CD4-positive, alpha-beta T cell treated with Interleukin-12 subunit alpha and Interleukin-12 subunit beta, for 1 hour (primary cell): ENCODE measurements at regions not wholly inside any gene's neighbourhood (a gene's known extent, or its start where the extent isn't known, plus 50 kb on each side); places are given as distances from the start of the nearest gene placed in this dataset.
"Not testable (repeated sequence)": the region's sequence is repeated elsewhere in the genome, so short reads cannot be mapped to it uniquely, and the experiment has no call there.

Source experiments
- DNase-seq: peaks from one replicate; pipeline ENCODE4 v3.0.0-alpha.2; 2020

GRCh38 chr10:29784175-29784773, 149.5 kb upstream of the SVIL start:
- DNase-seq: no peak

- no peak for DNase-seq
Measured at GRCh38 chr10:29783201-29783947, 148.6 kb upstream of the SVIL start.

GRCh38 chr10:29780639-29781038, 145.9 kb upstream of the SVIL start:
- no peak for DNase-seq

- no peak for DNase-seq
Measured at GRCh38 chr10:29780096-29780495, 145.3 kb upstream of the SVIL start.

- no peak for DNase-seq
Measured at GRCh38 chr10:29776246-29776645, 141.5 kb upstream of the SVIL start.

- no peak for DNase-seq
Measured at GRCh38 chr10:29774475-29774874, 139.7 kb upstream of the SVIL start.

- DNase-seq: no peak
Measured at GRCh38 chr10:29773675-29774091, 138.9 kb upstream of the SVIL start.

GRCh38 chr10:29772403-29772802, 137.6 kb upstream of the SVIL start:
- DNase-seq: no peak

GRCh38 chr10:29771376-29771775, 136.6 kb upstream of the SVIL start:
- DNase-seq: no peak

- not testable (repeated sequence) for DNase-seq
Measured at GRCh38 chr10:29769277-29769676, 134.5 kb upstream of the SVIL start.

GRCh38 chr10:29767968-29768367, 133.2 kb upstream of the SVIL start:
- DNase-seq: no peak

GRCh38 chr10:29766753-29767152, 132.0 kb upstream of the SVIL start:
- DNase-seq: no peak

GRCh38 chr10:29765330-29765729, 130.6 kb upstream of the SVIL start:
- no peak for DNase-seq

- DNase-seq: no peak
Measured at GRCh38 chr10:29763396-29763795, 128.6 kb upstream of the SVIL start.

- DNase-seq: no peak
Measured at GRCh38 chr10:29761916-29762315, 127.1 kb upstream of the SVIL start.

GRCh38 chr10:29760138-29760900, 125.5 kb upstream of the SVIL start:
- no peak for DNase-seq

GRCh38 chr10:29757551-29758297, 123.0 kb upstream of the SVIL start:
- no peak for DNase-seq

GRCh38 chr10:29756451-29756850, 121.7 kb upstream of the SVIL start:
- DNase-seq: no peak

GRCh38 chr10:29753283-29753682, 118.5 kb upstream of the SVIL start:
- no peak for DNase-seq

GRCh38 chr10:29751684-29752083, 116.9 kb upstream of the SVIL start:
- DNase-seq: no peak

GRCh38 chr10:29751240-29751639, 116.5 kb upstream of the SVIL start:
- DNase-seq: no peak

GRCh38 chr10:29749150-29749549, 114.4 kb upstream of the SVIL start:
- DNase-seq: no peak

GRCh38 chr10:29748109-29748650, 113.4 kb upstream of the SVIL start:
- DNase-seq: no peak
